ENCODE measurements at regions not wholly inside any gene's neighbourhood (a gene's known extent, or its start where the extent isn't known, plus 50 kb on each side); places are given as distances from the start of the nearest gene placed in this dataset.
A peak's percentile ranks its signal among the peaks of the same experiment; 100 is the strongest.
"Not testable (repeated sequence)": the region's sequence is repeated elsewhere in the genome, so short reads cannot be mapped to it uniquely, and the experiment has no call there.

GRCh38 chr11:86151174-86152005 lies 82.5 kb upstream of the PICALM start:
- intact Hi-C loops (cut with DNase I), result loop anchor here (1.0 kb wide), 1 partner anchor 82 kb away; the partner anchor contains the start of gene PICALM
- peak in 9 of 10 donors; percentile 36 to 86 (median 45) for DNase-seq

GRCh38 chr11:86150847-86151173 lies 81.9 kb upstream of the PICALM start:
- intact Hi-C loops (cut with DNase I), result no loop called here
- no peak for DNase-seq

- intact Hi-C loops (cut with DNase I), result no loop called here
- DNase-seq, result no peak
Observed at GRCh38 chr11:86149792-86150191, 80.9 kb upstream of the PICALM start.

DNA sequence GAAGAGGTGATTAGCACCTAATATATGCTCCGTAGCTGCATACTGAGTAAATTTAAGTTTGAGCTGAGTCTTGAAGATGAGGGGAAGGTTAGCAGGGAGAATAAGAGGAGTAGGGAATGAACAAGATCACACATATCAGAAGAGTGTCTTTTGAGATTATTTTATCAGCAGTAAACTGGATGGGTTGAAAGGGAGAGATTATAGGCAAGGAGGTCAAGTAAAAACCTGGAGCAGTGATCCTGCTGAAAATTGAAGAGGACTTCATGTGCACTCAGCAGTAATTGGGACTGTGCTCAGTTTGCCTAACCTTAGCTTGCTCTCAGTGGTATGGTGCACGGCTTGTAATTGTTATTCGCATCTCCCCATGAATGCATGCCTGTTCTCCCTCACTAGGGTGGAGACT lies 79.5 kb upstream of the PICALM start:
- intact Hi-C loops (cut with DNase I), result no loop called here
- DNase-seq, result no peak

- intact Hi-C loops (cut with DNase I), result no loop called here
Observed at GRCh38 chr11:86147004-86147403, 78.1 kb upstream of the PICALM start.

GRCh38 chr11:86145439-86146156 lies 76.7 kb upstream of the PICALM start:
- DNase-seq, result no peak

More at GRCh38 chr11:86147004-86147403, 78.1 kb upstream of the PICALM start:
- no peak for DNase-seq

DNA sequence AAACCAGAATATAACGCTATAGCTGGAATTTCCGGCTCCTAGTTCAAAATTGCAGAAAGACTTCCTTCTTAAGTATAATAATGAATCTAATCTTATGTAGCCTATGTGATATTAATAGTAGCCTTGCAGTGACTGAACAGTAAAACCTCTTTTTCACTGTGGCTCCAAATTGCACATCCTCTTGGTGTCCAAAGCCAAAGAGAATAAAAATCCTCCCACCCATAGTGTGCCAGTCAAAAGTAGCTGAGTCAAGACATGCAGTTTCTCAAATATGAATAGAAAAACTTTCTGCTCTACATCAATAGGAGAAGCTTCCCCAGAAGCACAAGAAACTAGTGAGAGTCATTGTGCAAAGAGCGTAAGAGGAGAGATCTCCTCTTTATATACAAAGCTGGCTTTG lies 76.0 kb upstream of the PICALM start:
- intact Hi-C loops (cut with DNase I), result no loop called here
- no peak for DNase-seq

More at GRCh38 chr11:86145439-86146156, 76.7 kb upstream of the PICALM start:
- intact Hi-C loops (cut with DNase I), result no loop called here

DNA sequence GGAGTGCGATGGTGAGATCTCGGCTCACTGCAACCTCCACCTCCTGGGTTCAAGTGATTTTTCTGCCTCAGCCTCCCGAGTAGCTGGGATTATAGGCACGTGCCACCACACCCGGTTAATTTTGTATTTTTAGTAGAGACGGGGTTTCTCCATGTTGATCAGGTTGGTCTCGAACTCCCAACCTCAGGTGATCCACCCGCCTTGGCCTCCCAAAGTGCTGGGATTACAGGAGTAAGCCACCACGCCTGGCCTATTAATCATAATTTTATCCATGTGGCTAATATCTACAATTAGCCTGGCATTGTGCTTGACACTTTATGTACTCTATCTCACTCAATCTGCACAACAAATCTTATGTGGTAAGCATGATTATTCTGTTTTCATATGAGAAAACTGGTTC lies 75.2 kb upstream of the PICALM start:
- intact Hi-C loops (cut with DNase I); DNase-seq: not testable (repeated sequence)

DNA sequence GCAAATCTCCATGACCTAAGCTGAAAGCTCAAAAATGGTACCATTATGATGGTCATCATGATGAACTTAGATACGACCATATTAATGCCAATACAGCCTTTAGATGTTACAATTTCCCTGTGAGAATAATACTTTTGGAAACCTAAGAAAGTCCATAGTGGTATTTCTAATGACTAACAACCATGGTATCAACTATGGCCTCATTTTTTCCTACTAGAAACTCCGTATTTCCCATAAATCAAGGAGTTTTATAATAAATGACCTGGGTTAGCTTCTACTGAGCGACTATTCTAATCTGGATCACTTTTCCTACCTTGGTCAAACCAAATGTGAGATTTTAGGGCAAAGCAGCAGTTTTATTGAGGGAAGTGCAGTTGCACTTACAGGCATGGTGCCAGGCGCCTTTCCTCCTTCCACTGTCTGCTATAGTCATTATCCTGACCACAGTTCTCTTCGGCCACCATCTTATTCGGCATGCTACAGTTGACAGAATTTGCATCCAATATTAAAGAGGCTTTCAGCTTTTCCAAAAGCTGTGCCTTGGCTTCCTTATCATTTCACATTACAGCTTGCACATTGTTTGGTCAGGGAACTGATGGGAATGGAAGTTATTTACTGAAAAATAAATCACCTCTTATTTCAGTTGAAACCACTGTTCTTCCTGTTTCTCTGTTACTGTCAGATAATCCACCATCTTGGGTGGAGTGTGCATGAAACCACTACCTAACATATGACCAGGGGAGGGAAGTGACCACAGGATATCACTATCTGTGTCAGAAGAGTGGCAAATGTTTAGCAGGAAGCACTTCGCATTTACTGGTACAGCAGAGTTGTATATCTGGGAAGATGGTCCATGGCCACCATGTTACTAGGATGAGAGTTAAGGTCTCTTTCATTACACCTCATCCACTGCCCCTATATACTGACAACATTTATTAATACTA lies 74.5 kb upstream of the PICALM start:
- intact Hi-C loops (cut with DNase I), result no loop called here
- DNase-seq, result no peak

GRCh38 chr11:86142170-86142569 lies 73.3 kb upstream of the PICALM start:
- no peak for DNase-seq
- intact Hi-C loops (cut with DNase I), result no loop called here

- DNase-seq, result no peak
- intact Hi-C loops (cut with DNase I), result no loop called here
Observed at GRCh38 chr11:86141727-86142126, 72.8 kb upstream of the PICALM start.

DNA sequence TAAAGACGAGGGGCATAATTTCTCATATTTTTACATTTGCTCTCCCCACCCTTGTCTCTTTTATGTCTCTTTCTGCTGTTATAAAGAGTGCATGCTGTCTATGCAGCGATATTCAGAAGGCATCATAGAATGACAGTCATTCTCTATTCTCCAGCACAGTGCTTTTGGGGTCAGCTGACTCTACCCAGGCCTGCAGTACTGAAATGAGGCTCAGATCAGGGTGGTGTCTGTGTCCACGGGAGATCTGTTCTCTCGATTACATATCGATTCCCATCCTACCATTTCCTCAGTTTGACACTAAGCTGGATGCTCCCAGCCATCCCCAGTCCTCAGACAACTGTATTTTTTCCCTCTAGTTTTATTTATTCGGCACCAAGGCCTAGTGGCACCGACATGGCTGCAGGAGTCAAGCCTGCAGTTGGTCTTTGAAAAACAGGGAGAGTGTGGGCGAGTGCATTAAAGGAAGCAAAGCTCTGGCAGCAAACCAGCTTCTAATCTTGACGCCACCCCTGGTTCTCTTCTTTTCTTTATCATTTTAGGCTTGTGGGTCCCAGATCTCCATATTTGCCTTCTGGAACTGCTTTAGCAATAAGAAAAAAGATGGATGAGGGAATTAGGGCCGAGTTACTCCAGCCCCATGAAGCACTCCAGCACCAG lies 71.6 kb upstream of the PICALM start:
- no peak for DNase-seq
- intact Hi-C loops (cut with DNase I), result no loop called here

- no peak for DNase-seq
- intact Hi-C loops (cut with DNase I), result no loop called here
Observed at GRCh38 chr11:86138958-86139357, 70.1 kb upstream of the PICALM start.

DNA sequence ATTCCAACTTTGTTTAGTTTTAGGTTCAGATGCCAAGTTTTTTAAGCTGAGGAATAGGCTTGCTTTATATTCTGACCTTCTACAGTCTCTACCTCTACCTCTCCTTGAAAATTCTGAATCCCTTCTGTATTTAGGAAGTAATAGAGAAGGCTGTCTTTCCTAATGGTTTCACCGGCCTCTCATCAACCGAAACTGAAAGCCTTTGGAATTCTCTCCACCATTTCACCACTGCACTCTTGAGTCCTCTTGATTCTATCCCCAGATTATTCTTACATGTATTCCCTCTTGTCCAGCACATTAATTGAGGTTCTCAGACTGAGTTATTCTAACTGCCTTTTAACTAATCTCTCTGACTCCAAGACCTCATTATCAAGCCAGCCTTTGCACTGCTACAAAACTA lies 67.7 kb upstream of the PICALM start:
- no peak for DNase-seq
- intact Hi-C loops (cut with DNase I), result no loop called here

DNA sequence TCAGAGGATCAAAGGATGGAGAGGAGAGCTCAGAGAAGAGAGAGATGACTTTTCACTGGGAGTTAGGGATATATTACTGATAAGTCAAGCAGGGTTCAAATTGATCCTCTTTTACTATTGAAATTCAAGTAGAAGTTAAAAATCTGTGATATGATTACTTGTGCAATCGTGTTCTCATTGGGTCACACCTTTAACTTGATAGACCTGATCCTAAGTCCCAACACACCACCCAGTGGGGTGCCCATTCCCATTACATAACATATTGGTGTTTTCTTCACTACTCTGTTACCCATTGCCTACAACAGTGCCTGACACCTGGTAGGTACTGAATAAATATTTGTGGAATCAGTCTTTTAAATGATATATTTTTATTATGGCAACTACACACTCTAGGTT lies 66.4 kb upstream of the PICALM start:
- DNase-seq, result no peak
- intact Hi-C loops (cut with DNase I), result no loop called here

GRCh38 chr11:86134580-86135318 lies 65.9 kb upstream of the PICALM start:
- peak in 1 of 10 donors; percentile 25 for DNase-seq
- intact Hi-C loops (cut with DNase I), result no loop called here

GRCh38 chr11:86132667-86133249 lies 63.9 kb upstream of the PICALM start:
- no peak for DNase-seq
- intact Hi-C loops (cut with DNase I), result no loop called here

- intact Hi-C loops (cut with DNase I), result no loop called here
- no peak for DNase-seq
Observed at GRCh38 chr11:86129740-86130540, 61.1 kb upstream of the PICALM start.

Data from posterior cingulate gyrus (tissue), 11 donors.